Natural killer cell (primary cell): ENCODE measurements at regions not wholly inside any gene's neighbourhood (a gene's known extent, or its start where the extent isn't known, plus 50 kb on each side); places are given as distances from the start of the nearest gene placed in this dataset.

Experiments
- ATAC-seq, 3 donors: fragments of 150-1000 bp in 2 of 3; fragments of 200-7000 bp in 1 of 3; cut with Tn5 transposase; 1 replicate in 1 of 3; 2 replicates in 2 of 3; pipeline ENCODE4 v1.10.0; 2021; ENCODE audit warnings: mild to moderate bottlenecking in 2 of 3, moderate library complexity in 2 of 3
- DNase-seq, 2 donors: peaks; one replicate each; pipeline versions ENCODE4 v3.0.0 to v3.0.0-alpha.2; 2013 to 2021; ENCODE audit warnings: mixed read lengths in 1 of 2
- H3K27ac ChIP-seq: one replicate; pipeline ENCODE4 v1.5.1; 2013; ENCODE audit warnings: mild to moderate bottlenecking, low read length
- H3K27me3 ChIP-seq: one replicate; pipeline ENCODE4 v1.6.1; 2013; ENCODE audit warnings: low read length; ENCODE audit not compliant: control insufficient read depth, insufficient read depth
- H3K36me3 ChIP-seq: one replicate; pipeline ENCODE4 v1.6.1; 2013; ENCODE audit warnings: low read length; ENCODE audit not compliant: control insufficient read depth, insufficient read depth
- H3K4me1 ChIP-seq: one replicate; pipeline ENCODE4 v1.6.1; 2013; ENCODE audit warnings: low read length; ENCODE audit not compliant: control insufficient read depth, insufficient read depth
- H3K4me3 ChIP-seq: one replicate; pipeline ENCODE4 v1.5.1; 2013; ENCODE audit warnings: low read length
- H3K9me3 ChIP-seq: one replicate; pipeline ENCODE4 v1.6.1; 2013; ENCODE audit warnings: low read length; ENCODE audit not compliant: control insufficient read depth, insufficient read depth
- H3K27ac Mint-ChIP-seq, 2 donors: one replicate each; pipeline ENCODE4 v1.8.0; 2022; ENCODE audit warnings: mild to moderate bottlenecking in 2 of 2, mixed read lengths in 2 of 2, moderate library complexity in 1 of 2
- H3K27me3 Mint-ChIP-seq, 2 donors: one replicate each; pipeline ENCODE4 v1.8.0; 2022; ENCODE audit warnings: low read depth in 2 of 2, mixed read lengths in 2 of 2
- H3K36me3 Mint-ChIP-seq: one replicate; pipeline ENCODE4 v1.8.0; 2022; ENCODE audit warnings: mixed read lengths
- H3K4me1 Mint-ChIP-seq, 2 donors: one replicate each; pipeline ENCODE4 v1.8.0; 2022; ENCODE audit warnings: mixed read lengths in 2 of 2
- H3K4me3 Mint-ChIP-seq: one replicate; pipeline ENCODE4 v1.8.0; 2022; ENCODE audit warnings: mild to moderate bottlenecking, moderate library complexity, mixed read lengths
- H3K9me3 Mint-ChIP-seq, 2 donors: one replicate each; pipeline ENCODE4 v1.8.0; 2022; ENCODE audit warnings: mixed read lengths in 2 of 2
- WGBS: methylation state at CpG from one replicate; pipeline ENCODE4 v1.1.7; 2013; ENCODE audit warnings: missing lambda C conversion rate; ENCODE audit not compliant: insufficient coverage; 5-methylcytosine and 5-hydroxymethylcytosine counted together
- intact Hi-C: fragments of 100-400 bp; cut with micrococcal nuclease; formaldehyde crosslinking; loops from one replicate; pipeline ENCODE4 v1.14.2; 2022
- TF ChIP-seq, protein P1 (sequence below): fragments of 200-600 bp; IDR thresholded peaks from one replicate; pipeline ENCODE4 v1.8.0; 2022; ENCODE audit warnings: antibody characterized with exemption

DNA sequence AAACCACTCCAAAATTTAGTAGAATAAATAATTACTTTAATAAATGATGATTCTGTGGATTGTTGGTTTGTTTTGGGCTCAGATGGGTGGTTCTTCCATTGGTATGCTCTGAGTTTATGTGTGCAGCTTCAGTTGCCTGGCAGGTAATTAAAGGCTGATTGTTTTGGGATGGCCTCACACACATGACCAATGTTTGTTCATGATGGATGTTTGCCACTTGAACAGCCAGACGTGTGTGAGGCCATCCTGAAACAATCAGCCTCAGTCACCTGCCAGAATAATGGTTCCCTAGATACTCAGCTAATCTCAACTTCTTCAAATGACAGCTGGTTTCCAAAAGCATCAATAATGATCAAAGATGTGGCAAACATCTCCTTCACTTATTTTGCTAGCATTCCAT lies 352.5 kb upstream of the GULP1 start:
- no peak overlapping the region for H3K27ac Mint-ChIP-seq
- 74% methylated on average over 1 of the region's 1 CpG for WGBS

DNA sequence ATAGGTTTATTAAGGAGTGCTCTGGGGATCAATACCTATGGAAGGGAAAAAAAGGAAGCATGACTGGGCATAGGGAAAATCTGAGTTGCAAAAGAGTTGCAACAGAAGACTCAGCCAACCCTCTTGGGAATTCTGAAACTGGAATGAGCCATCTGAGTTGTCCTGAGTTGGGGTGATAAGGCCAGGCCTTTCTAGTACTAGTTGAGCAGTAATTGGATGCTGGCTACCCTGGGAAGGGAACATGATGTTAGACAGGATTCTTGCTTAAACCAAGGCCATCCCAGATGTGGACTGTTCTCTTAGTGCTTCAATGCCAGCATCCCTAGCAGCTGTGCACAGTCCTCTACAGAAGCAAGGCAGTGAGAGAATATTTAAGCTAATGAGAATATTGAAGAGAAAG lies 348.8 kb upstream of the GULP1 start:
- Histone ChIP-seq H3K4me1 (no peaks in the 10 kb centered on the region), H3K9me3 (no peaks in the 10 kb centered on the region), H3K4me3 (no peak overlapping the region), H3K27me3 (no peaks in the 10 kb centered on the region), H3K36me3 (no peaks in the 10 kb centered on the region), H3K27ac (no peak overlapping the region)
- Mint-ChIP-seq H3K4me1 (no peaks in the 10 kb centered on the region), H3K4me3 (no peak overlapping the region), H3K36me3 (no peaks in the 10 kb centered on the region), H3K27me3 (no peaks in the 10 kb centered on the region), H3K27ac (no peak overlapping the region), H3K9me3 (peaks cover 4 to 10% of the 10 kb centered on the region in 2 donors)
- intact Hi-C loops: no loop called here
- TF ChIP-seq, protein P1, sequence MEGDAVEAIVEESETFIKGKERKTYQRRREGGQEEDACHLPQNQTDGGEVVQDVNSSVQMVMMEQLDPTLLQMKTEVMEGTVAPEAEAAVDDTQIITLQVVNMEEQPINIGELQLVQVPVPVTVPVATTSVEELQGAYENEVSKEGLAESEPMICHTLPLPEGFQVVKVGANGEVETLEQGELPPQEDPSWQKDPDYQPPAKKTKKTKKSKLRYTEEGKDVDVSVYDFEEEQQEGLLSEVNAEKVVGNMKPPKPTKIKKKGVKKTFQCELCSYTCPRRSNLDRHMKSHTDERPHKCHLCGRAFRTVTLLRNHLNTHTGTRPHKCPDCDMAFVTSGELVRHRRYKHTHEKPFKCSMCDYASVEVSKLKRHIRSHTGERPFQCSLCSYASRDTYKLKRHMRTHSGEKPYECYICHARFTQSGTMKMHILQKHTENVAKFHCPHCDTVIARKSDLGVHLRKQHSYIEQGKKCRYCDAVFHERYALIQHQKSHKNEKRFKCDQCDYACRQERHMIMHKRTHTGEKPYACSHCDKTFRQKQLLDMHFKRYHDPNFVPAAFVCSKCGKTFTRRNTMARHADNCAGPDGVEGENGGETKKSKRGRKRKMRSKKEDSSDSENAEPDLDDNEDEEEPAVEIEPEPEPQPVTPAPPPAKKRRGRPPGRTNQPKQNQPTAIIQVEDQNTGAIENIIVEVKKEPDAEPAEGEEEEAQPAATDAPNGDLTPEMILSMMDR: no peak
- DNase-seq (no peak), ATAC-seq (no peak)

More for the DNA sequence above, 352.5 kb upstream of the GULP1 start:
- H3K4me3 ChIP-seq: no peak overlapping the region
- intact Hi-C loops: no loop called here
- ATAC-seq (no peak), DNase-seq (no peak)
- no peaks in the 10 kb centered on the region for H3K27me3 ChIP-seq
- H3K4me1 ChIP-seq: no peaks in the 10 kb centered on the region
- peaks cover 4 to 9% of the 10 kb centered on the region in 2 donors for H3K9me3 Mint-ChIP-seq
- H3K27me3 Mint-ChIP-seq: no peaks in the 10 kb centered on the region
- no peaks in the 10 kb centered on the region for H3K4me1 Mint-ChIP-seq
- no peaks in the 10 kb centered on the region for H3K9me3 ChIP-seq
- TF ChIP-seq, protein P1: no peak
- H3K27ac ChIP-seq: no peak overlapping the region
- no peaks in the 10 kb centered on the region for H3K36me3 Mint-ChIP-seq
- H3K4me3 Mint-ChIP-seq: no peak overlapping the region
- no peaks in the 10 kb centered on the region for H3K36me3 ChIP-seq

DNA sequence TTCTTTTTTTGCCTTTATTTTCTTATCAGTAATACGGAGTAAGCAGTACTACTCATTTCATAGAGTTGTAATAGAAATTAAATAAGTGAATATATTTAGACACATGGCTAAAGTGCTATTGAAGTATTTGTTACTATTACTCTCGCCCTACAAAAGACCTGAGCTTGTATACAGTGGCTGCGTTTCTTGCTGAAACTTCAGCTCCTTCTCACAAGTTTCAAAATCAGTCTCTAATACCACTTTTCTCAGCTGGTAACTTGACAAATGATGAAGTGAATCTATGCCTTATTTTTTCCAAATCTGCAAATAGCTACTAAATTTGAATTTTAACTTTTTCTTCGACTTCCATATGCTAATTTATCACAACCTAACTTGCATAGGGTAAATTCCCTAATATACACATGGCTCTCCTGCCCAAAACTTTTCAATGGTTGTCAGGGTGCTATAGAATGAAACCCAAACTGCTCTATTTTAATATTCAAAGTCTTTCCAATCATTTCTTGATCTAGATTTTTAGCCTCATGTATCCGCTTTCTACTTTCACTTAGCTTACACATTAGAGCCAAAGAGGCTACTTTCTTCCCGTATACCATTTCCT lies 347.8 kb upstream of the GULP1 start:
- no peak overlapping the region for H3K27ac ChIP-seq
- intact Hi-C loops: no loop called here
- Mint-ChIP-seq H3K9me3 (peaks cover 4 to 10% of the 10 kb centered on the region in 2 donors), H3K36me3 (no peaks in the 10 kb centered on the region), H3K4me1 (no peaks in the 10 kb centered on the region), H3K27ac (no peak overlapping the region), H3K27me3 (no peaks in the 10 kb centered on the region), H3K4me3 (no peak overlapping the region)
- ATAC-seq (no peak), DNase-seq (no peak)
- no peaks in the 10 kb centered on the region for H3K27me3 ChIP-seq
- WGBS: 85% methylated on average over 5 of the region's 6 CpGs
- H3K4me3 ChIP-seq: no peak overlapping the region
- no peaks in the 10 kb centered on the region for H3K4me1 ChIP-seq
- no peaks in the 10 kb centered on the region for H3K9me3 ChIP-seq
- TF ChIP-seq, protein P1: no peak
- no peaks in the 10 kb centered on the region for H3K36me3 ChIP-seq

DNA sequence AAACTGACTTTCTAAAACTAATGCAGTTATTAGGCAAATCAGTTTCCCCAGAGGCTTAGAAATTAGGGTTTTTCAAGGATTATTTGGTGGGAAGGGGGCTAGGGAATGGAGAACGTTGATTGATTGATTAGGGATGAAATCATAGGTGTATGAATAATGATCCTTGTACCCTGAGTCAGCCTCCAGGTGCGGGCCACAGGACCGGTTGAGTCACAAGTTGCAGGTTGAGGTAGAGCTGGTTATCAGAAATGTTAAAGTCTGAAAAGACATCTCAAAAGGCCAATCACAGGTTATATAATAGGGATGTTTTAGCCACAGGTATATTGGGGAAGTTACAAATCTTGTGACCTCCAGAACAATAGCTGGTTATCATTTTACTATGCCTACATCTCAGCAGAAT lies 341.8 kb upstream of the GULP1 start:
- Mint-ChIP-seq H3K27me3 (no peaks in the 10 kb centered on the region), H3K4me1 (no peaks in the 10 kb centered on the region), H3K36me3 (peaks cover 7% of the 10 kb centered on the region), H3K9me3 (peaks cover 6 to 7% of the 10 kb centered on the region in 2 donors), H3K4me3 (no peak overlapping the region), H3K27ac (no peak overlapping the region)
- DNase-seq (no peak), ATAC-seq (no peak)
- Histone ChIP-seq H3K4me3 (no peak overlapping the region), H3K9me3 (peaks cover 6% of the 10 kb centered on the region), H3K4me1 (no peaks in the 10 kb centered on the region), H3K27me3 (no peaks in the 10 kb centered on the region), H3K36me3 (no peaks in the 10 kb centered on the region), H3K27ac (no peak overlapping the region)
- intact Hi-C loops: no loop called here
- 90% methylated on average over 3 of the region's 3 CpGs for WGBS
- TF ChIP-seq, protein P1: no peak
